ENCODE measurements at regions not wholly inside any gene's neighbourhood (a gene's known extent, or its start where the extent isn't known, plus 50 kb on each side); places are given as distances from the start of the nearest gene placed in this dataset.

GRCh38 chr18:73421010-73421409 is 553.2 kb upstream of the NETO1 start:
- TF ChIP-seq EP300 (IDR thresholded peaks at IDR 0.05) (no peak), CTCF (IDR thresholded peaks at IDR 0.05) (no peak)
